BLaER1 treated with 17β-estradiol and CSF1 and Interleukin-3, amounts not matched to agents 10 nM and 100 nM (cell line): ENCODE measurements at regions not wholly inside any gene's neighbourhood (a gene's known extent, or its start where the extent isn't known, plus 50 kb on each side); places are given as distances from the start of the nearest gene placed in this dataset.
"Not testable (repeated sequence)": the region's sequence is repeated elsewhere in the genome, so short reads cannot be mapped to it uniquely, and the experiment has no call there.

Experiments used
- H3K27ac ChIP-seq, 11 experiments: shearing (Covaris generic); formaldehyde crosslinking; 2 replicates each; pipeline ENCODE4 v1.8.1; 2022
- H3K27me3 ChIP-seq, 11 experiments: shearing (Covaris generic); formaldehyde crosslinking; 2 replicates each; pipeline ENCODE4 v1.8.1; 2022
- H3K36me3 ChIP-seq, 11 experiments: shearing (Covaris generic); formaldehyde crosslinking; 2 replicates each; pipeline ENCODE4 v1.8.1; 2022
- H3K4me1 ChIP-seq, 10 experiments: shearing (Covaris generic); formaldehyde crosslinking; 2 replicates each; pipeline ENCODE4 v1.8.1; 2022
- H3K4me2 ChIP-seq, 11 experiments: shearing (Covaris generic); formaldehyde crosslinking; 2 replicates each; pipeline ENCODE4 v1.8.1; 2022
- H3K4me3 ChIP-seq, 10 experiments: shearing (Covaris generic); formaldehyde crosslinking; 2 replicates each; pipeline ENCODE4 v1.8.1; 2022
- H3K9ac ChIP-seq, 11 experiments: shearing (Covaris generic); formaldehyde crosslinking; 2 replicates each; pipeline ENCODE4 v1.8.1; 2022
- H3K9me3 ChIP-seq, 11 experiments: shearing (Covaris generic); formaldehyde crosslinking; replicated peaks in 1 of 11; 2 replicates each; pipeline ENCODE4 v1.8.1; 2022
- H4K20me1 ChIP-seq, 11 experiments: shearing (Covaris generic); formaldehyde crosslinking; 2 replicates each; pipeline ENCODE4 v1.8.1; 2022

- not testable (repeated sequence) for H4K20me1 ChIP-seq, H3K27me3 ChIP-seq, H3K4me3 ChIP-seq, H3K36me3 ChIP-seq, H3K9me3 ChIP-seq, H3K4me2 ChIP-seq, H3K27ac ChIP-seq, H3K4me1 ChIP-seq, H3K9ac ChIP-seq
These were observed 125.5 kb upstream of the CCZ1B start for GRCh38 chr7:6951553-6951952.

GRCh38 chr7:6953138-6953797, 127.2 kb upstream of the CCZ1B start:
- H3K4me2 ChIP-seq, H3K9ac ChIP-seq, H3K9me3 ChIP-seq, H3K4me1 ChIP-seq, H3K27me3 ChIP-seq, H4K20me1 ChIP-seq, H3K36me3 ChIP-seq, H3K27ac ChIP-seq, H3K4me3 ChIP-seq: not testable (repeated sequence)

DNA sequence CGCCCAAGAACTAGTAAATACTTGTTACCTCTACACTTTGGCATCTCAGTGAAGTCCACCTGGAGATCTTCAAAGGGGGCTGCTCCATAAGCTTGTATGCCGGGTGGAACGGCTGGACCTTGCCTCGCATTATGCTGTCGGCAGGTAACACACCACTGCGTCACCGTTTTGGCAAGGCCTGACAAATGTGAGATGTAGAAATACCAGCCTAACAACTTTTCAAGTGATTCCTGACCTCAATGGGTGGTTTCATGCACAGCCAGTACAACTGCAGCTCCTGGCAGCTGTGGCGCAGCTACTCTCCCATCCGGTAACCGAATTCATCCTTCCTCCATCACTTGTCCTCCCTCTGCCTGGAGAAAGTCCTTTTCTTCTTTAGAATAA, 127.7 kb upstream of the CCZ1B start:
- not testable (repeated sequence) for H3K9me3 ChIP-seq, H4K20me1 ChIP-seq, H3K9ac ChIP-seq, H3K36me3 ChIP-seq, H3K4me2 ChIP-seq, H3K27ac ChIP-seq, H3K4me3 ChIP-seq, H3K27me3 ChIP-seq, H3K4me1 ChIP-seq

DNA sequence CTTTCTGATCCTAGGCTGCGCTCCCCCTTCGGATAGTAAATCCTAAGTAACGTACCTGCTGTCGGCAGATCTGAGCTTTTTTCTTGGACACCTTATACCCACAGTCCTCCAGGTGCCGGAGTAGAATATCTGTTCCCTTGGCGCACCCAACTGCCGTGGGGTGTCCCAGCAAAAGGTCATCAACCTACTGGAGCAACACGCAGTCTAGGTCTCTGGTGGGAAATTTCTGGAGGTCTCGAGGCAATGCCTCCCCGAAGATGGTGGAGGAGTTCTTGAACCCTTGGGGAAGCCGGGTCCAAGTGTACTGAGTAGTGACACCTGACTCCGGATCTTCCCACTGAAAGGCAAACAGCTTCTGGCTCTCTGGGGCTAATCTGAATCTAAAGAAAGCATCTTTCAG, 129.3 kb upstream of the CCZ1B start:
- not testable (repeated sequence) for H3K4me1 ChIP-seq, H3K27me3 ChIP-seq, H3K27ac ChIP-seq, H4K20me1 ChIP-seq, H3K36me3 ChIP-seq, H3K9ac ChIP-seq, H3K4me3 ChIP-seq, H3K4me2 ChIP-seq, H3K9me3 ChIP-seq

GRCh38 chr7:6955990-6956566, 130.0 kb upstream of the CCZ1B start:
- not testable (repeated sequence) for H3K27ac ChIP-seq, H3K9me3 ChIP-seq, H3K4me1 ChIP-seq, H3K4me3 ChIP-seq, H3K9ac ChIP-seq, H4K20me1 ChIP-seq, H3K27me3 ChIP-seq, H3K4me2 ChIP-seq, H3K36me3 ChIP-seq

DNA sequence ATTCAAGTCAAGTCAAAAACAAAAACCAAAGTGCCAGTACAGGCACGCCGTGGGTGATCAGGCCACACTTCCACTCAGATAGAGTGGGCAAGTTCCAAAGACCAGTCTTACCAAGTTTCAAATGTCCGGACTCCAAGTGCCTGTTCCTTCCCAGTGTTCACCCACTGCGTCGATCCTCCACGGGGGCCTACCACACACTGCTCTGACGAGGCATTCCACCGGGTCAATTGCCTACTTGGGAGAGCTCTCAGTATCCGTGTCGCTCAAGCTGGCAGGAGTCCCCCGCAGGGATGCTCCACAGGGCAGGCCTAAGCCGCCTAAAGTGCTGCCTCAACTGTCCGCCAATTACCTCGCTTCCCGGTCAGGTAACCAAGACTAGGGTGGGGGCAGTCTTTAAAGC, 132.3 kb upstream of the CCZ1B start:
- H3K27ac ChIP-seq, H3K4me2 ChIP-seq, H3K4me3 ChIP-seq, H4K20me1 ChIP-seq, H3K9ac ChIP-seq, H3K4me1 ChIP-seq, H3K27me3 ChIP-seq, H3K36me3 ChIP-seq: not testable (repeated sequence)
- H3K9me3 ChIP-seq, result peaks cover 0 to 12% (median 7%) of the 10 kb centered on the region in 11 experiments; a peak in 7 of 22 replicates

- H3K4me1 ChIP-seq, H3K27me3 ChIP-seq, H3K9ac ChIP-seq, H3K4me3 ChIP-seq, H3K4me2 ChIP-seq, H4K20me1 ChIP-seq, H3K36me3 ChIP-seq, H3K27ac ChIP-seq: not testable (repeated sequence)
- peaks cover 0 to 12% (median 7%) of the 10 kb centered on the region in 11 experiments; a peak in 7 of 22 replicates for H3K9me3 ChIP-seq
These were observed 133.9 kb upstream of the CCZ1B start for GRCh38 chr7:6959942-6960341.

DNA sequence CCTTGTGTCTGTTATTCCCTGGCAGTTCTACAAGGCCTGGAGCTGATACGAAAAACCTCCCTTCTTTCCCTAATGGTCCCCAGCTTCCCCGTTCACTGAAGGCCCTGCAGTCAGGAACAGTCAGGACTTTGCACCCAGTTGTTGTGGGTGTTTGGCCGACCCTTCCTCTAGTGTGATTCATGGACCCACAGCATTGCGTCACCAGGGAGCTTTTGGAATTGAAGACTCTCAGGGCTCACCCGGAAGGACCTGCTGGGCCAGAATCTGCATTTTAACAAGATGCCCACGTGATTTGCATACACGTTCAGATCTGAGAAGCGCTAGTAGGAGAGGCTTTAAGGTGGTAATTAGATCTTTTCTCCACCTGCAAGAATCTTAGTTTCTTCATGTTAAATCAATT, 136.8 kb upstream of the CCZ1B start:
- not testable (repeated sequence) for H3K27me3 ChIP-seq, H4K20me1 ChIP-seq, H3K4me2 ChIP-seq, H3K9ac ChIP-seq, H3K4me1 ChIP-seq, H3K27ac ChIP-seq, H3K36me3 ChIP-seq, H3K4me3 ChIP-seq
- peaks cover 0 to 12% (median 7%) of the 10 kb centered on the region in 11 experiments; a peak in 7 of 22 replicates for H3K9me3 ChIP-seq

DNA sequence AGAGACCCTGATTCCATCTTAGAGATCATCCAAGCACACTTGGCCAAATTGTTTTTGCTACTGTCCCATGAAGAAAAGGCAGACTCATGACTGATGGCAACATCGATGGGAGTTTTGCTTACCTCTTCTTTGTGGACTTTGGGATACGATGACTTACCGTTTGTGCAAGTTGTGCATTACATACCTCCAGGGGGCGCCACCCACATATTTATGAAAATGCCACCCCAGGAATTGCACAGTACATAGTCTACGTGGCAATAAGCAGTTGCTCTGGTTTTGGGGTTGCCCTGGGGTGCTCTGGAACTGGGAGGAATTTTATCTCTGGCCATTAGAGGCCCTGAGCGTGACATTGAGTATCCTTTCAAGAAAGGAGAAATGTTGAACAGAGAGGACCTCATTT, 139.0 kb upstream of the CCZ1B start:
- peaks cover 0 to 12% (median 7%) of the 10 kb centered on the region in 11 experiments; a peak in 7 of 22 replicates for H3K9me3 ChIP-seq
- not testable (repeated sequence) for H3K27ac ChIP-seq, H3K36me3 ChIP-seq, H3K9ac ChIP-seq, H3K4me3 ChIP-seq, H4K20me1 ChIP-seq, H3K4me1 ChIP-seq, H3K27me3 ChIP-seq, H3K4me2 ChIP-seq

- H3K9me3 ChIP-seq, H3K27ac ChIP-seq, H3K4me2 ChIP-seq, H3K27me3 ChIP-seq, H3K4me3 ChIP-seq, H3K4me1 ChIP-seq, H4K20me1 ChIP-seq, H3K9ac ChIP-seq, H3K36me3 ChIP-seq: not testable (repeated sequence)
These were observed 144.1 kb upstream of the CCZ1B start for GRCh38 chr7:6970180-6970579.

GRCh38 chr7:6974876-6975275, 148.8 kb upstream of the CCZ1B start:
- not testable (repeated sequence) for H3K27me3 ChIP-seq, H3K4me2 ChIP-seq, H3K4me1 ChIP-seq, H3K36me3 ChIP-seq, H3K4me3 ChIP-seq, H3K9ac ChIP-seq, H3K27ac ChIP-seq, H4K20me1 ChIP-seq
- peaks cover 0 to 15% (median 8%) of the 10 kb centered on the region in 11 experiments; a peak in 8 of 22 replicates for H3K9me3 ChIP-seq

- not testable (repeated sequence) for H3K36me3 ChIP-seq, H3K27me3 ChIP-seq, H4K20me1 ChIP-seq, H3K27ac ChIP-seq, H3K4me1 ChIP-seq, H3K9ac ChIP-seq, H3K4me2 ChIP-seq, H3K4me3 ChIP-seq
- H3K9me3 ChIP-seq, result peaks cover 0 to 15% (median 8%) of the 10 kb centered on the region in 11 experiments; a peak in 8 of 22 replicates
These were observed 149.3 kb upstream of the CCZ1B start for GRCh38 chr7:6975346-6975745.

DNA sequence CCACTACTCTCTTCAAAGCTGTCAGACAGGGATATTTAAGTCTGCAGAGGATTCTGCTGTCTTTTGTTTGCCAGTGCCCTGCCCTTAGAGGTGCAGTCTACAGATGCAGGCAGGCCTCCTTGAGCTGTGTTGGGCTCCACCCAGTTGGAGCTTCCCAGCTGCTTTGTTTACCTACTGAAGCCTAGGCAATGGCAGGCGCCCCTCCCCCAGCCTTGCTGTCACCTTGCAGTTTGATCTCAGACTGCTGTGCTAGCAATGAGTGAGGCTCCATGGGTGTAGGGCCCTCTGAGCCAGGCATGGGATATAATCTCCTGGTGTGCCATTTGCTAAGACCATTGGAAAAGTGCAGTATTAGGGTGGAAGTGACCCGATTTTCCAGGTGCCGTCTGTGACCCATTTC, 151.3 kb upstream of the CCZ1B start:
- not testable (repeated sequence) for H3K36me3 ChIP-seq, H3K4me3 ChIP-seq, H3K9ac ChIP-seq, H4K20me1 ChIP-seq, H3K27me3 ChIP-seq, H3K4me2 ChIP-seq, H3K4me1 ChIP-seq, H3K27ac ChIP-seq
- peaks cover 0 to 15% (median 8%) of the 10 kb centered on the region in 11 experiments; a peak in 8 of 22 replicates for H3K9me3 ChIP-seq

DNA sequence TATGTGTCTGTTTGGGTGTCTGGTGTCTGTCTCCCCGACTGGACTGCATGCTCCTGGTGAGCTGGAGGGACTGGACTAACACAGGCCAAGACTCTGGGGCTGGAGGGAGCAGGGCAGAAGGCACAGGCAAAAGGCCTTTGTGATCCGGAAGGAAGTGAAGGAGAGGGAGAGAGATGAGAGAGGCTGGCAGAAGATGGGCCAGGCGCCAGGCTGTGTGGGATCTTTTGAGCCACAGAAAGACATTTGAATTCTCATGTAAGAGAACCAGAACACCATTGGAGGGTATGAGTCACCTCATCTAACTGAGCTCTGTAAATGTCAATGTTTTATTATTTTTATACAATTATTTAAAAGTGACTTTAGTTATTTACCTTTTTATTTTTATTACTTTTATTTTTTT, 152.3 kb upstream of the CCZ1B start:
- H3K4me1 ChIP-seq, H3K36me3 ChIP-seq, H3K4me2 ChIP-seq, H3K9ac ChIP-seq, H3K4me3 ChIP-seq, H3K27me3 ChIP-seq, H3K27ac ChIP-seq, H4K20me1 ChIP-seq: not testable (repeated sequence)
- peaks cover 0 to 15% (median 8%) of the 10 kb centered on the region in 11 experiments; a peak in 8 of 22 replicates for H3K9me3 ChIP-seq
